ENCODE measurements at regions not wholly inside any gene's neighbourhood (a gene's known extent, or its start where the extent isn't known, plus 50 kb on each side); places are given as distances from the start of the nearest gene placed in this dataset.

DNA sequence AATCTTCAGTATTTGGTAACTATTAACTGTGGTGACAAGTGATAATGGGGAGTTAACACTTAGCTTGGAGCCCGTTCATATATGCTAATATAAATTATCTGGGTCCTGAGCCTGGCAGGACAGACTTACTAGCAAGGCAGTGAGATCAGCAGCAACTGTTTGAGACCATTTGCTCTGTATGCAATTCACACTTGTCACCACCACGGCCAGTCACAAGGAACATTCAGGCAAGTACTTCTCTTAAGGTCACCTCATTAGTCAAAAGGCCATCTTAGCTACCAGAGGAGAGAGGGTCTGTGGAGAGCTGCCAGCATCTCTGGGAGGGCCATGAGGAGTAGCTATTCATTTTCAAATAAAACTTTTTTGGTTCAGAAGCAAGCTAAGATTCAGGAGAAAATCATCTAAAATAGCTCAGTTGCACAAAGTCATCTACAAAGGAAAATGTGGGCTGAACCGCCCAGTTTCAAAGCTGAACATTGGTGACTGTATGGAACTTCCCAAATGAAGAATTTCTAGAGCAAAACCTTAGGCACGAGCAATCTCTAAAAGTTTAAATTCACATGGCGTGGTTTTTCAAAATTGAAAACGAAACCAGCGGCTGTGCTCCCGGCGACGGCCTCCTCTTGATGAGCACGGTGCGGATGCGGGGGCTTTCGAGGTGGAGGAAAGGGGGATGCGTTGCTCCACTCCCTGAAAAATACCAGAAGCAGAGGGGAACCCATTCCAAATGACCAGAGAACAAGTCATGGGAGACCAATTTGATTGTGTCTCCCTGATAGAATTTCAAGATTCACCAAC lies 233.5 kb upstream of the MGMT start:
- TF ChIP-seq, protein P1, sequence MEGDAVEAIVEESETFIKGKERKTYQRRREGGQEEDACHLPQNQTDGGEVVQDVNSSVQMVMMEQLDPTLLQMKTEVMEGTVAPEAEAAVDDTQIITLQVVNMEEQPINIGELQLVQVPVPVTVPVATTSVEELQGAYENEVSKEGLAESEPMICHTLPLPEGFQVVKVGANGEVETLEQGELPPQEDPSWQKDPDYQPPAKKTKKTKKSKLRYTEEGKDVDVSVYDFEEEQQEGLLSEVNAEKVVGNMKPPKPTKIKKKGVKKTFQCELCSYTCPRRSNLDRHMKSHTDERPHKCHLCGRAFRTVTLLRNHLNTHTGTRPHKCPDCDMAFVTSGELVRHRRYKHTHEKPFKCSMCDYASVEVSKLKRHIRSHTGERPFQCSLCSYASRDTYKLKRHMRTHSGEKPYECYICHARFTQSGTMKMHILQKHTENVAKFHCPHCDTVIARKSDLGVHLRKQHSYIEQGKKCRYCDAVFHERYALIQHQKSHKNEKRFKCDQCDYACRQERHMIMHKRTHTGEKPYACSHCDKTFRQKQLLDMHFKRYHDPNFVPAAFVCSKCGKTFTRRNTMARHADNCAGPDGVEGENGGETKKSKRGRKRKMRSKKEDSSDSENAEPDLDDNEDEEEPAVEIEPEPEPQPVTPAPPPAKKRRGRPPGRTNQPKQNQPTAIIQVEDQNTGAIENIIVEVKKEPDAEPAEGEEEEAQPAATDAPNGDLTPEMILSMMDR (conservative IDR thresholded peaks at IDR 0.05 in 1 of 2, IDR thresholded peaks at IDR 0.05 in 1 of 2; ENCODE audit: extremely low read depth in 1 of 2, insufficient read depth in 1 of 2, low read depth in 1 of 2, low read length in 2 of 2) = no peak
- no peak for TF ChIP-seq EZH2 (IDR thresholded peaks at IDR 0.05; ENCODE audit: borderline replicate concordance, low read length)

Data from mammary epithelial cell (primary cell).